ENCODE measurements at regions not wholly inside any gene's neighbourhood (a gene's known extent, or its start where the extent isn't known, plus 50 kb on each side); places are given as distances from the start of the nearest gene placed in this dataset.

- no peak for TF ChIP-seq SIN3A (IDR thresholded peaks at IDR 0.05; ENCODE audit: borderline replicate concordance, insufficient read depth, low read length)
- TF ChIP-seq FOXP2 (optimal IDR thresholded peaks at IDR 0.05; ENCODE audit: borderline replicate concordance, extremely low read depth, extremely low read length, insufficient read depth), result no peak
- TF ChIP-seq TAF1 (IDR thresholded peaks at IDR 0.05; ENCODE audit: borderline replicate concordance, insufficient read depth, low read length), result no peak
- TF ChIP-seq REST (IDR thresholded peaks at IDR 0.05; ENCODE audit: insufficient read depth in 1 of 2, low read depth in 2 of 2, low read length in 2 of 2), result no peak
- no peak for TF ChIP-seq POLR2AphosphoS5 (IDR thresholded peaks at IDR 0.05; ENCODE audit: low read depth, low read length)
Measured at GRCh38 chr5:8394965-8395364, 526.0 kb downstream of the MTRR start.

GRCh38 chr5:8396246-8396645 is 527.3 kb downstream of the MTRR start:
- TF ChIP-seq TAF1 (IDR thresholded peaks at IDR 0.05; ENCODE audit: borderline replicate concordance, insufficient read depth, low read length) (no peak), SIN3A (IDR thresholded peaks at IDR 0.05; ENCODE audit: borderline replicate concordance, insufficient read depth, low read length) (no peak), REST (IDR thresholded peaks at IDR 0.05; ENCODE audit: insufficient read depth in 1 of 2, low read depth in 2 of 2, low read length in 2 of 2) (no peak), FOXP2 (optimal IDR thresholded peaks at IDR 0.05; ENCODE audit: borderline replicate concordance, extremely low read depth, extremely low read length, insufficient read depth) (no peak), POLR2AphosphoS5 (IDR thresholded peaks at IDR 0.05; ENCODE audit: low read depth, low read length) (no peak)

GRCh38 chr5:8396756-8397155 is 527.8 kb downstream of the MTRR start:
- TF ChIP-seq REST (IDR thresholded peaks at IDR 0.05; ENCODE audit: insufficient read depth in 1 of 2, low read depth in 2 of 2, low read length in 2 of 2) (no peak), TAF1 (IDR thresholded peaks at IDR 0.05; ENCODE audit: borderline replicate concordance, insufficient read depth, low read length) (no peak), POLR2AphosphoS5 (IDR thresholded peaks at IDR 0.05; ENCODE audit: low read depth, low read length) (no peak), FOXP2 (optimal IDR thresholded peaks at IDR 0.05; ENCODE audit: borderline replicate concordance, extremely low read depth, extremely low read length, insufficient read depth) (no peak), SIN3A (IDR thresholded peaks at IDR 0.05; ENCODE audit: borderline replicate concordance, insufficient read depth, low read length) (no peak)

GRCh38 chr5:8399471-8399870 is 530.5 kb downstream of the MTRR start:
- no peak for TF ChIP-seq TAF1 (IDR thresholded peaks at IDR 0.05; ENCODE audit: borderline replicate concordance, insufficient read depth, low read length)
- no peak for TF ChIP-seq FOXP2 (optimal IDR thresholded peaks at IDR 0.05; ENCODE audit: borderline replicate concordance, extremely low read depth, extremely low read length, insufficient read depth)
- no peak for TF ChIP-seq POLR2AphosphoS5 (IDR thresholded peaks at IDR 0.05; ENCODE audit: low read depth, low read length)
- no peak for TF ChIP-seq REST (IDR thresholded peaks at IDR 0.05; ENCODE audit: insufficient read depth in 1 of 2, low read depth in 2 of 2, low read length in 2 of 2)
- TF ChIP-seq SIN3A (IDR thresholded peaks at IDR 0.05; ENCODE audit: borderline replicate concordance, insufficient read depth, low read length), result no peak

GRCh38 chr5:8408258-8408657 is 539.3 kb downstream of the MTRR start:
- TF ChIP-seq TAF1 (IDR thresholded peaks at IDR 0.05; ENCODE audit: borderline replicate concordance, insufficient read depth, low read length), result no peak
- no peak for TF ChIP-seq SIN3A (IDR thresholded peaks at IDR 0.05; ENCODE audit: borderline replicate concordance, insufficient read depth, low read length)
- no peak for TF ChIP-seq REST (IDR thresholded peaks at IDR 0.05; ENCODE audit: insufficient read depth in 1 of 2, low read depth in 2 of 2, low read length in 2 of 2)
- TF ChIP-seq FOXP2 (optimal IDR thresholded peaks at IDR 0.05; ENCODE audit: borderline replicate concordance, extremely low read depth, extremely low read length, insufficient read depth), result no peak
- TF ChIP-seq POLR2AphosphoS5 (IDR thresholded peaks at IDR 0.05; ENCODE audit: low read depth, low read length), result no peak

Data from PFSK-1 (cell line).